Stimulated activated CD8-positive, alpha-beta memory T cell treated with anti-CD3 and anti-CD28 coated beads, Interleukin-12 subunit alpha, Interleukin-12 subunit beta, amount 100 ng/mL, for 24 hours (primary cell): ENCODE measurements at regions not wholly inside any gene's neighbourhood (a gene's known extent, or its start where the extent isn't known, plus 50 kb on each side); places are given as distances from the start of the nearest gene placed in this dataset.
"Not testable (repeated sequence)": the region's sequence is repeated elsewhere in the genome, so short reads cannot be mapped to it uniquely, and the experiment has no call there.

ENCODE experiments used
- DNase-seq: peaks from one replicate; pipeline ENCODE4 v3.0.0-alpha.2; 2020; ENCODE audit errors: extremely low read depth

GRCh38 chr10:30560326-30560725 lies 69.2 kb downstream of the LYZL2 start:
- no peak for DNase-seq

- DNase-seq: no peak
These were observed 70.4 kb downstream of the LYZL2 start for GRCh38 chr10:30559180-30559579.

GRCh38 chr10:30558411-30558810 lies 71.1 kb downstream of the LYZL2 start:
- DNase-seq: no peak

- no peak for DNase-seq
These were observed 71.7 kb downstream of the LYZL2 start for GRCh38 chr10:30557884-30558283.

- no peak for DNase-seq
These were observed 73.4 kb downstream of the LYZL2 start for GRCh38 chr10:30556189-30556588.

GRCh38 chr10:30555465-30555864 lies 74.1 kb downstream of the LYZL2 start:
- DNase-seq: no peak

GRCh38 chr10:30554440-30554825 lies 75.1 kb downstream of the LYZL2 start:
- DNase-seq: no peak

- DNase-seq: no peak
These were observed 75.7 kb downstream of the LYZL2 start for GRCh38 chr10:30553626-30554439.

- DNase-seq: no peak
These were observed 76.4 kb downstream of the LYZL2 start for GRCh38 chr10:30553018-30553625.

GRCh38 chr10:30550967-30551815 lies 78.4 kb downstream of the LYZL2 start:
- no peak for DNase-seq

GRCh38 chr10:30549134-30549687 lies 80.3 kb downstream of the LYZL2 start:
- not testable (repeated sequence) for DNase-seq

GRCh38 chr10:30546511-30546910 lies 83.0 kb downstream of the LYZL2 start:
- DNase-seq: no peak

GRCh38 chr10:30542895-30543288 lies 86.7 kb downstream of the LYZL2 start:
- DNase-seq: no peak

GRCh38 chr10:30542001-30542894 lies 87.3 kb downstream of the LYZL2 start:
- no peak for DNase-seq

- no peak for DNase-seq
These were observed 89.3 kb downstream of the LYZL2 start for GRCh38 chr10:30540276-30540675.

- no peak for DNase-seq
These were observed 91.5 kb downstream of the LYZL2 start for GRCh38 chr10:30538086-30538485.

GRCh38 chr10:30537586-30537985 lies 92.0 kb downstream of the LYZL2 start:
- DNase-seq: no peak

- not testable (repeated sequence) for DNase-seq
These were observed 92.4 kb downstream of the LYZL2 start for GRCh38 chr10:30537158-30537557.

- no peak for DNase-seq
These were observed 93.0 kb downstream of the LYZL2 start for GRCh38 chr10:30536578-30536977.

- no peak for DNase-seq
These were observed 93.9 kb downstream of the LYZL2 start for GRCh38 chr10:30535677-30536076.

- no peak for DNase-seq
These were observed 94.9 kb downstream of the LYZL2 start for GRCh38 chr10:30534465-30535144.
